B cell (primary cell): ENCODE measurements at regions not wholly inside any gene's neighbourhood (a gene's known extent, or its start where the extent isn't known, plus 50 kb on each side); places are given as distances from the start of the nearest gene placed in this dataset.

Experiments used
- ATAC-seq: fragments of 200-7000 bp; cut with Tn5 transposase; one replicate; pipeline ENCODE4 v1.10.0; 2021; ENCODE audit warnings: low read depth, mild to moderate bottlenecking, moderate number of reproducible peaks, moderate library complexity
- CTCF ChIA-PET: fragments of 350-600 bp; sonication (Branson Sonifier 250); formaldehyde crosslinking; loops from one replicate; lab custom pipeline; 2021; ENCODE audit warnings: antibody characterized with exemption, inconsistent platforms; lab: Charles Lee
- POLR2A ChIA-PET: fragments of 350-600 bp; sonication (Branson Sonifier 250); formaldehyde crosslinking; loops from one replicate; lab custom pipeline; 2021; ENCODE audit warnings: antibody characterized with exemption; lab: Charles Lee
- DNase-seq: peaks from one replicate; pipeline ENCODE4 v3.0.0; 2013
- H2AFZ ChIP-seq: 2 replicates; pipeline ENCODE4 v1.6.1; 2012; ENCODE audit warnings: mild to moderate bottlenecking, low read depth, low read length; ENCODE audit not compliant: insufficient read depth, poor library complexity, severe bottlenecking
- H3K27ac ChIP-seq, 2 donors: 1 replicate in 1 of 2; 2 replicates in 1 of 2; pipeline ENCODE4 v1.5.1; 2012 to 2013; ENCODE audit warnings: low read length in 2 of 2, mild to moderate bottlenecking in 2 of 2, moderate library complexity in 1 of 2
- H3K27me3 ChIP-seq, 4 experiments: fragments of 200-600 bp in 1 of 4; sonication (generic) in 1 of 4; replicated peaks in 1 of 4; 1 replicate in 2 of 4; 2 replicates in 2 of 4; pipeline versions ENCODE4 v1.6.1 to v1.7.0; 2013 to 2016; ENCODE audit warnings: low read length in 3 of 4, mild to moderate bottlenecking in 2 of 4, mixed read lengths in 1 of 4, moderate library complexity in 1 of 4; ENCODE audit not compliant: insufficient read depth in 4 of 4, control insufficient read depth in 3 of 4; ENCODE audit errors: control extremely low read depth in 1 of 4
- H3K36me3 ChIP-seq, 2 experiments: replicated peaks in 1 of 2; 1 replicate in 1 of 2; 2 replicates in 1 of 2; pipeline versions ENCODE4 v1.6.1 to v1.7.1; 2013; ENCODE audit warnings: low read length in 1 of 2; ENCODE audit not compliant: insufficient read depth in 2 of 2, control insufficient read depth in 1 of 2; ENCODE audit errors: control extremely low read depth in 1 of 2, extremely low read depth in 1 of 2
- H3K4me1 ChIP-seq, 2 donors: fragments of 200-600 bp in 1 of 2; sonication (generic) in 1 of 2; 1 replicate in 1 of 2; 2 replicates in 1 of 2; pipeline versions ENCODE4 v1.5.1 to v1.6.1; 2013 to 2017; ENCODE audit warnings: low read length in 2 of 2; ENCODE audit not compliant: control insufficient read depth in 2 of 2, insufficient read depth in 2 of 2
- H3K4me2 ChIP-seq: replicated peaks from 2 replicates; pipeline ENCODE3; 2012; ENCODE audit warnings: mild to moderate bottlenecking, low read depth, low read length; ENCODE audit not compliant: poor library complexity, severe bottlenecking
- H3K4me3 ChIP-seq, 5 experiments: fragments of 200-600 bp in 1 of 5; sonication (generic) in 1 of 5; 1 replicate in 3 of 5; 2 replicates in 2 of 5; pipeline versions ENCODE4 v1.5.1 to v1.7.0; 2011 to 2016; ENCODE audit warnings: low read length in 4 of 5, mild to moderate bottlenecking in 4 of 5, low read depth in 2 of 5, control low read depth in 1 of 5, moderate library complexity in 1 of 5; ENCODE audit not compliant: insufficient read depth in 1 of 5; ENCODE audit errors: control extremely low read depth in 1 of 5, extremely low read depth in 1 of 5
- H3K79me2 ChIP-seq: fragments of 200-600 bp; sonication (generic); one replicate; pipeline ENCODE4 v1.6.0; 2016; ENCODE audit warnings: low read length; ENCODE audit not compliant: control insufficient read depth, insufficient read depth
- H3K9ac ChIP-seq: fragments of 200-600 bp; sonication (generic); 2 replicates; pipeline ENCODE4 v1.6.1; 2017; ENCODE audit warnings: mild to moderate bottlenecking, low read length, moderate library complexity
- H3K9me3 ChIP-seq, 3 donors: one replicate each; pipeline versions ENCODE4 v1.6.1 to v1.7.1; 2013; ENCODE audit warnings: low read length in 2 of 3; ENCODE audit not compliant: control insufficient read depth in 2 of 3, insufficient read depth in 1 of 3; ENCODE audit errors: control extremely low read depth in 1 of 3
- H4K20me1 ChIP-seq: 2 replicates; pipeline ENCODE4 v1.6.0; 2012; ENCODE audit warnings: mild to moderate bottlenecking, low read length; ENCODE audit not compliant: insufficient read depth, control insufficient read depth, poor library complexity, severe bottlenecking
- H3K27ac Mint-ChIP-seq: one replicate; pipeline ENCODE4 v1.8.0; 2021; ENCODE audit warnings: mixed read lengths
- H3K27me3 Mint-ChIP-seq: one replicate; pipeline ENCODE4 v1.8.0; 2021; ENCODE audit warnings: mixed read lengths
- H3K4me1 Mint-ChIP-seq: one replicate; pipeline ENCODE4 v1.8.0; 2021; ENCODE audit warnings: mixed read lengths
- H3K4me3 Mint-ChIP-seq: one replicate; pipeline ENCODE4 v1.8.0; 2021; ENCODE audit warnings: mixed read lengths
- H3K9me3 Mint-ChIP-seq: one replicate; pipeline ENCODE4 v1.8.0; 2022; ENCODE audit warnings: mixed read lengths; ENCODE audit not compliant: insufficient read depth
- CTCF ChIP-seq: fragments of 200-600 bp; IDR thresholded peaks from one replicate; pipeline ENCODE4 v1.8.0; 2022; ENCODE audit warnings: antibody characterized with exemption, mild to moderate bottlenecking
- EZH2 ChIP-seq: IDR thresholded peaks from 2 replicates; pipeline ENCODE4 v1.6.1; 2012; ENCODE audit warnings: borderline replicate concordance, low read depth, mild to moderate bottlenecking, moderate library complexity, low read length; ENCODE audit not compliant: insufficient read depth, poor library complexity, severe bottlenecking
- WGBS: methylation state at CpG from one replicate; pipeline ENCODE4 v1.1.5; 2013; ENCODE audit warnings: missing lambda C conversion rate; ENCODE audit not compliant: insufficient coverage; 5-methylcytosine and 5-hydroxymethylcytosine counted together
- intact Hi-C: fragments of 100-400 bp; cut with micrococcal nuclease; formaldehyde crosslinking; loops from one replicate; pipeline ENCODE4 v1.10.0; 2022

- ATAC-seq (no peak), DNase-seq (no peak)
- Mint-ChIP-seq H3K27me3 (peaks cover 37% of the 10 kb centered on the region), H3K27ac (no peak overlapping the region), H3K9me3 (no peaks in the 10 kb centered on the region), H3K4me1 (peaks cover 2% of the 10 kb centered on the region), H3K4me3 (no peak overlapping the region)
- no peaks in the 10 kb centered on the region for H4K20me1 ChIP-seq
- peaks cover 0 to 1% (median 0%) of the 10 kb centered on the region in 3 donors for H3K9me3 ChIP-seq
- H3K27me3 ChIP-seq: peaks cover 0 to 2% (median 1%) of the 10 kb centered on the region in 4 experiments
- no peak overlapping the region for H3K9ac ChIP-seq
- no peaks in the 10 kb centered on the region for H3K4me1 ChIP-seq
- POLR2A ChIA-PET: no interaction called here
- TF ChIP-seq EZH2 (no peak), CTCF (no peak)
- no peak overlapping the region for H3K27ac ChIP-seq
- H2AFZ ChIP-seq: no peak overlapping the region
- no peaks in the 10 kb centered on the region for H3K79me2 ChIP-seq
- H3K36me3 ChIP-seq: no peaks in the 10 kb centered on the region
- WGBS: 97% methylated on average over 5 of the region's 6 CpGs
- CTCF ChIA-PET: no interaction called here
- no peak overlapping the region for H3K4me3 ChIP-seq
- H3K4me2 ChIP-seq: no peak overlapping the region
- intact Hi-C loops: no loop called here
Observed at GRCh38 chr2:224259831-224260230, 142.1 kb downstream of the FAM124B start.

GRCh38 chr2:224258059-224258458 lies 143.8 kb downstream of the FAM124B start:
- H3K27me3 Mint-ChIP-seq: peaks cover 41% of the 10 kb centered on the region
- H3K9me3 Mint-ChIP-seq: no peaks in the 10 kb centered on the region
- ATAC-seq: no peak
- Histone ChIP-seq H3K27ac (no peak overlapping the region), H3K9me3 (peaks cover 0 to 1% (median 0%) of the 10 kb centered on the region in 3 donors), H3K9ac (no peak overlapping the region), H3K79me2 (no peaks in the 10 kb centered on the region), H3K36me3 (no peaks in the 10 kb centered on the region), H3K4me2 (no peak overlapping the region), H3K27me3 (peaks cover 0 to 2% (median 1%) of the 10 kb centered on the region in 4 experiments), H2AFZ (no peak overlapping the region), H4K20me1 (no peaks in the 10 kb centered on the region), H3K4me1 (no peaks in the 10 kb centered on the region), H3K4me3 (no peak overlapping the region)
- WGBS: no CpG with 5 or more reads among the region's 2 CpGs
- DNase-seq: no peak
- TF ChIP-seq EZH2 (no peak), CTCF (no peak)
- peaks cover 2% of the 10 kb centered on the region for H3K4me1 Mint-ChIP-seq
- ChIA-PET POLR2A (no interaction called here), CTCF (no interaction called here)
- H3K27ac Mint-ChIP-seq: no peak overlapping the region
- intact Hi-C loops: no loop called here
- no peak overlapping the region for H3K4me3 Mint-ChIP-seq
